SK-N-SH treated with all-trans-retinoic acid at 6 μM for 48 hours (cell line): ENCODE measurements at regions not wholly inside any gene's neighbourhood (a gene's known extent, or its start where the extent isn't known, plus 50 kb on each side); places are given as distances from the start of the nearest gene placed in this dataset.

Source experiments
- ATAC-seq: fragments of 200-7000 bp; cut with Tn5 transposase; 3 replicates; pipeline ENCODE4 v1.9.1; 2020; ENCODE audit warnings: mild to moderate bottlenecking, moderate library complexity
- ARNTL ChIP-seq: fragments of 450-650 bp; formaldehyde crosslinking; IDR thresholded peaks from 2 replicates; pipeline ENCODE4 v1.5.0; 2020; ENCODE audit warnings: low read depth, mild to moderate bottlenecking, moderate library complexity, borderline replicate concordance
- BACH2 ChIP-seq: fragments of 250-450 bp; sonication (Bioruptor Pico); IDR thresholded peaks from 2 replicates; pipeline ENCODE4 v1.9.0; 2021; ENCODE audit warnings: mild to moderate bottlenecking, borderline replicate concordance
- CREB5 ChIP-seq: fragments of 250-450 bp; sonication (Bioruptor Pico); IDR thresholded peaks from 2 replicates; pipeline ENCODE4 v1.5.1; 2020; ENCODE audit warnings: low read depth, mild to moderate bottlenecking, moderate library complexity
- CSDC2 ChIP-seq: fragments of 250-450 bp; sonication (Bioruptor Pico); IDR thresholded peaks from 2 replicates; pipeline ENCODE4 v1.5.0; 2020; ENCODE audit warnings: mild to moderate bottlenecking, moderate library complexity
- CSRNP3 ChIP-seq: fragments of 250-450 bp; sonication (Bioruptor Pico); IDR thresholded peaks from 2 replicates; pipeline ENCODE4 v1.5.1; 2021; ENCODE audit warnings: mild to moderate bottlenecking, moderate library complexity
- ESRRG ChIP-seq: fragments of 250-450 bp; sonication (Bioruptor Pico); IDR thresholded peaks from 2 replicates; pipeline ENCODE4 v1.6.1; 2021; ENCODE audit warnings: mild to moderate bottlenecking
- ISL1 ChIP-seq: fragments of 250-450 bp; sonication (Bioruptor Pico); IDR thresholded peaks from 2 replicates; pipeline ENCODE4 v2.1.2; 2022; ENCODE audit warnings: mild to moderate bottlenecking, moderate library complexity
- OSR1 ChIP-seq: fragments of 250-450 bp; sonication (Bioruptor Pico); IDR thresholded peaks from 2 replicates; pipeline ENCODE4 v1.8.0; 2022; ENCODE audit warnings: moderate library complexity, mild to moderate bottlenecking, inconsistent platforms
- PATZ1 ChIP-seq: fragments of 250-450 bp; sonication (Bioruptor Pico); IDR thresholded peaks from 2 replicates; pipeline ENCODE4 v1.8.0; 2020; ENCODE audit warnings: mild to moderate bottlenecking, moderate library complexity, borderline replicate concordance
- POU6F1 ChIP-seq: fragments of 250-450 bp; sonication (Bioruptor Pico); IDR thresholded peaks from 2 replicates; pipeline ENCODE4 v1.8.0; 2021; ENCODE audit warnings: low read depth, mild to moderate bottlenecking, moderate library complexity, borderline replicate concordance
- PPARA ChIP-seq: fragments of 250-450 bp; sonication (Bioruptor Pico); IDR thresholded peaks from 2 replicates; pipeline ENCODE4 v1.5.0; 2020; ENCODE audit warnings: mild to moderate bottlenecking, borderline replicate concordance
- RARB ChIP-seq: fragments of 250-450 bp; sonication (Bioruptor Pico); IDR thresholded peaks from 2 replicates; pipeline ENCODE4 v1.8.0; 2021; ENCODE audit warnings: mild to moderate bottlenecking, moderate library complexity
- SNAI2 ChIP-seq: fragments of 250-450 bp; sonication (Bioruptor Pico); IDR thresholded peaks from 2 replicates; pipeline ENCODE4 v1.5.0; 2020; ENCODE audit warnings: mild to moderate bottlenecking, moderate library complexity
- TSHZ2 ChIP-seq: fragments of 250-450 bp; sonication (Bioruptor Pico); IDR thresholded peaks from 2 replicates; pipeline ENCODE4 v1.5.0; 2020; ENCODE audit warnings: mild to moderate bottlenecking, moderate library complexity
- ZC3H10 ChIP-seq: fragments of 250-450 bp; sonication (Bioruptor Pico); IDR thresholded peaks from 2 replicates; pipeline ENCODE4 v1.5.1; 2021; ENCODE audit warnings: mild to moderate bottlenecking, moderate library complexity
- ZFP3 ChIP-seq: fragments of 250-450 bp; sonication (Bioruptor Pico); IDR thresholded peaks from 2 replicates; pipeline ENCODE4 v1.5.0; 2020; ENCODE audit warnings: mild to moderate bottlenecking, moderate library complexity
- ZFP30 ChIP-seq: fragments of 450-650 bp; formaldehyde crosslinking; IDR thresholded peaks from 2 replicates; pipeline ENCODE4 v1.5.0; 2022; ENCODE audit warnings: mild to moderate bottlenecking, moderate library complexity
- ZNF565 ChIP-seq: fragments of 450-650 bp; formaldehyde crosslinking; conservative IDR thresholded peaks from 2 replicates; pipeline ENCODE4 v1.5.0; 2020; ENCODE audit warnings: low read depth, mild to moderate bottlenecking, moderate library complexity
- ZNF70 ChIP-seq: fragments of 450-650 bp; formaldehyde crosslinking; IDR thresholded peaks from 2 replicates; pipeline ENCODE4 v1.5.0; 2020; ENCODE audit warnings: mild to moderate bottlenecking, moderate library complexity
- ZNF8 ChIP-seq: fragments of 450-650 bp; formaldehyde crosslinking; IDR thresholded peaks from 2 replicates; pipeline ENCODE4 v1.5.0; 2020; ENCODE audit warnings: mild to moderate bottlenecking, moderate library complexity

- ATAC-seq: peak; percentile 40; the same call in 1 of the 3 replicates
- TF ChIP-seq BACH2 (CRISPR knock-in tag) (no peak), RARB (no peak), OSR1 (CRISPR knock-in tag) (no peak), ZFP30 (CRISPR knock-in tag) (no peak), PATZ1 (no peak), TSHZ2 (CRISPR knock-in tag) (no peak), ZNF70 (CRISPR knock-in tag) (no peak), CSRNP3 (CRISPR knock-in tag) (no peak), ARNTL (CRISPR knock-in tag) (no peak), ISL1 (CRISPR knock-in tag) (no peak), ZC3H10 (CRISPR knock-in tag) (no peak), SNAI2 (no peak), ZFP3 (CRISPR knock-in tag) (no peak), ESRRG (CRISPR knock-in tag) (no peak), PPARA (no peak), ZNF8 (CRISPR knock-in tag) (no peak), ZNF565 (CRISPR knock-in tag) (no peak), CSDC2 (CRISPR knock-in tag) (no peak)
These were observed 77.8 kb upstream of the PMAIP1 start for GRCh38 chr18:59821983-59822382.

GRCh38 chr18:59820663-59821062 lies 79.1 kb upstream of the PMAIP1 start:
- peak; percentile 72 for ATAC-seq
- TF ChIP-seq POU6F1 (CRISPR knock-in tag) (no peak), RARB (no peak), ARNTL (CRISPR knock-in tag) (no peak), CREB5 (CRISPR knock-in tag) (no peak), TSHZ2 (CRISPR knock-in tag) (no peak)
